HEK293 (cell line): ENCODE measurements at regions not wholly inside any gene's neighbourhood (a gene's known extent, or its start where the extent isn't known, plus 50 kb on each side); places are given as distances from the start of the nearest gene placed in this dataset.

Experiments used
- CTCF ChIA-PET: fragments of 350-600 bp; formaldehyde crosslinking; extraction: SDS; loops from one replicate; lab custom pipeline; 2021; ENCODE audit warnings: antibody characterized with exemption; lab: Yijun Ruan, JAX
- POLR2A ChIA-PET: fragments of 300-600 bp; formaldehyde crosslinking; extraction: SDS; loops from one replicate; lab custom pipeline; 2020; ENCODE audit warnings: antibody characterized with exemption, inconsistent platforms; lab: Yijun Ruan, JAX
- H3K27ac ChIP-seq: fragments of 200-500 bp; sonication (Bioruptor generic); 2 replicates; pipeline ENCODE4 v1.5.1; 2014; ENCODE audit warnings: low read depth, low read length, control low read depth, inconsistent platforms; ENCODE audit errors: extremely low read depth
- H3K36me3 ChIP-seq, 2 experiments: fragments of 200-500 bp in 1 of 2; sonication (Bioruptor generic) in 1 of 2; 1 replicate in 1 of 2; 2 replicates in 1 of 2; pipeline ENCODE4 v1.5.1; 2014 to 2017; ENCODE audit warnings: inconsistent platforms in 2 of 2, low read length in 2 of 2; ENCODE audit not compliant: control insufficient read depth in 2 of 2, insufficient read depth in 1 of 2
- H3K4me1 ChIP-seq: fragments of 200-500 bp; sonication (Bioruptor generic); 2 replicates; pipeline ENCODE4 v1.5.1; 2014; ENCODE audit warnings: mild to moderate bottlenecking, low read length, inconsistent platforms; ENCODE audit not compliant: control insufficient read depth, insufficient read depth
- H3K4me3 ChIP-seq: 2 replicates; pipeline ENCODE4 v1.5.1; 2011; ENCODE audit warnings: low read depth, mild to moderate bottlenecking, control low read depth, low read length, moderate library complexity
- H3K9me3 ChIP-seq: fragments of 200-500 bp; sonication (Bioruptor generic); 2 replicates; pipeline ENCODE4 v1.5.1; 2014; ENCODE audit warnings: low read depth, low read length, inconsistent platforms; ENCODE audit not compliant: control insufficient read depth, insufficient read depth
- BCL11A ChIP-seq: fragments of 450-650 bp; formaldehyde crosslinking; IDR thresholded peaks from 2 replicates; pipeline ENCODE4 v1.5.1; 2016; ENCODE audit warnings: low read depth, missing biosample characterization, missing genetic modification characterization
- BCL11B ChIP-seq: fragments of 450-650 bp; formaldehyde crosslinking; IDR thresholded peaks from 2 replicates; pipeline ENCODE4 v1.5.1; 2016; ENCODE audit warnings: low read depth, missing biosample characterization, missing genetic modification characterization
- KLF10 ChIP-seq: fragments of 450-650 bp; IDR thresholded peaks from 2 replicates; pipeline ENCODE4 v1.5.1; 2018; ENCODE audit warnings: missing biosample characterization, mild to moderate bottlenecking, missing genetic modification characterization
- SETDB1 ChIP-seq: IDR thresholded peaks from one replicate; pipeline ENCODE4 v1.6.1; 2017; ENCODE audit warnings: mild to moderate bottlenecking, low read length, moderate library complexity, mixed read lengths; ENCODE audit not compliant: insufficient read length
- SP2 ChIP-seq: fragments of 450-650 bp; formaldehyde crosslinking; IDR thresholded peaks from 2 replicates; pipeline ENCODE4 v1.5.1; 2016; ENCODE audit warnings: missing biosample characterization, missing genetic modification characterization
- YY2 ChIP-seq: fragments of 450-650 bp; formaldehyde crosslinking; IDR thresholded peaks from 2 replicates; pipeline ENCODE4 v1.5.1; 2016; ENCODE audit warnings: missing biosample characterization, missing genetic modification characterization
- ZNF155 ChIP-seq: fragments of 450-650 bp; formaldehyde crosslinking; IDR thresholded peaks from 2 replicates; pipeline ENCODE4 v1.5.1; 2016; ENCODE audit warnings: missing biosample characterization, missing genetic modification characterization
- ZNF214 ChIP-seq: fragments of 450-650 bp; formaldehyde crosslinking; IDR thresholded peaks from 2 replicates; pipeline ENCODE4 v1.5.1; 2017; ENCODE audit warnings: missing biosample characterization, mild to moderate bottlenecking, missing genetic modification characterization, borderline replicate concordance
- ZNF274 ChIP-seq, 2 experiments: fragments of 200-500 bp in 1 of 2; fragments of 450-650 bp in 1 of 2; sonication (Bioruptor generic) in 1 of 2; formaldehyde crosslinking in 1 of 2; IDR thresholded peaks; 2 replicates each; pipeline versions ENCODE4 v1.5.1 to v1.6.1; 2014 to 2016; ENCODE audit warnings: borderline replicate concordance in 1 of 2, inconsistent platforms in 1 of 2, low read length in 1 of 2, missing biosample characterization in 1 of 2, missing genetic modification characterization in 1 of 2
- ZNF341 ChIP-seq: fragments of 450-650 bp; formaldehyde crosslinking; IDR thresholded peaks from 2 replicates; pipeline ENCODE4; 2016; ENCODE audit warnings: low read depth, missing biosample characterization, missing genetic modification characterization
- ZNF354C ChIP-seq: fragments of 450-650 bp; formaldehyde crosslinking; IDR thresholded peaks from 2 replicates; pipeline ENCODE4 v1.5.1; 2016; ENCODE audit warnings: missing biosample characterization, missing genetic modification characterization, low read depth, borderline replicate concordance
- ZNF404 ChIP-seq: fragments of 450-650 bp; formaldehyde crosslinking; IDR thresholded peaks from 2 replicates; pipeline ENCODE4 v1.5.1; 2017; ENCODE audit warnings: missing biosample characterization, missing genetic modification characterization
- ZNF596 ChIP-seq: fragments of 450-650 bp; IDR thresholded peaks from 2 replicates; pipeline ENCODE4 v1.5.0; 2018; ENCODE audit warnings: missing biosample characterization, mild to moderate bottlenecking, missing genetic modification characterization, moderate library complexity
- ZNF600 ChIP-seq: fragments of 450-650 bp; formaldehyde crosslinking; IDR thresholded peaks from 2 replicates; pipeline ENCODE4 v1.5.1; 2016; ENCODE audit warnings: missing biosample characterization, missing genetic modification characterization
- ZNF768 ChIP-seq: fragments of 450-650 bp; formaldehyde crosslinking; IDR thresholded peaks from 2 replicates; pipeline ENCODE4 v1.5.1; 2018; ENCODE audit warnings: missing biosample characterization, mild to moderate bottlenecking, missing genetic modification characterization
- ZNF830 ChIP-seq: fragments of 450-650 bp; IDR thresholded peaks from 2 replicates; pipeline ENCODE4 v1.5.0; 2018; ENCODE audit warnings: missing biosample characterization, missing genetic modification characterization, low read depth, mild to moderate bottlenecking, moderate library complexity
- ZNF843 ChIP-seq: fragments of 450-650 bp; formaldehyde crosslinking; IDR thresholded peaks from 2 replicates; pipeline ENCODE4 v1.5.1; 2016; ENCODE audit warnings: missing biosample characterization, missing genetic modification characterization
- ZSCAN23 ChIP-seq: fragments of 450-650 bp; formaldehyde crosslinking; IDR thresholded peaks from 2 replicates; pipeline ENCODE4 v1.5.1; 2016; ENCODE audit warnings: missing biosample characterization, missing genetic modification characterization
- TF ChIP-seq, protein P1 (sequence below): fragments of 450-650 bp; formaldehyde crosslinking; IDR thresholded peaks from 2 replicates; pipeline ENCODE4 v1.5.1; 2016; ENCODE audit warnings: missing biosample characterization, missing genetic modification characterization
- TF ChIP-seq, protein P2 (sequence below): fragments of 450-650 bp; formaldehyde crosslinking; IDR thresholded peaks from 2 replicates; pipeline ENCODE4 v1.5.1; 2016; ENCODE audit warnings: missing biosample characterization, missing genetic modification characterization
- TF ChIP-seq, protein P3 (sequence below): fragments of 450-650 bp; formaldehyde crosslinking; IDR thresholded peaks from 2 replicates; pipeline ENCODE4; 2016; ENCODE audit warnings: missing biosample characterization, missing genetic modification characterization

DNA sequence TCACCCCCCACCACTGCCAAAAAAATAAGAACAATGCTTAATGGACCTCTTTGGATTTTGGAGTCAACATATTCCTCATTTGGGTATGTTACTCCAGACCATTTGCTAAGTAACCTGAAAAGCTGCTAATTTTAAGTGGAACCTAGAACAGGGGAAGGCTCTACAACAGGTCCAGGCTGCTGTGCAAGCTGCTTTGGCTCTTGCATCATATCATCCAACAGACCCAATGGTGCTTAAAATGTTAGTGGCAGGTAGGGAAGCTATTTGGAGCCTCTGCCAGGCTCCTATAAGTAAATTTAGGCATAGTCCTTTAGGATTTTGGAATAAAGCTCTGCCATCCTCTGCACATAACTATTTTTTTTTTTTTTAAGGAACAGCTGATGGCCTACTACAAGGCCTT is 132.2 kb upstream of the PMCH start:
- H3K36me3 ChIP-seq = no peaks in the 10 kb centered on the region
- POLR2A ChIA-PET = no interaction called here
- no peak overlapping the region for H3K27ac ChIP-seq
- no peaks in the 10 kb centered on the region for H3K9me3 ChIP-seq
- TF ChIP-seq KLF10 (tag by site-specific recombination) (no peak), ZSCAN23 (tag by site-specific recombination) (no peak), ZNF354C (tag by site-specific recombination) (no peak), ZNF596 (tag by site-specific recombination) (no peak), ZNF830 (no peak), BCL11A (tag by site-specific recombination) (no peak), ZNF768 (tag by site-specific recombination) (no peak), SP2 (tag by site-specific recombination) (no peak), YY2 (tag by site-specific recombination) (no peak), ZNF341 (tag by site-specific recombination) (no peak), ZNF155 (tag by site-specific recombination) (no peak), ZNF274 (IDR thresholded peaks at IDR 0.05; ENCODE audit: low read length) (no peak), ZNF274 (tag by site-specific recombination; IDR thresholded peaks at IDR 0.05; ENCODE audit: borderline replicate concordance) (no peak), ZNF404 (no peak), ZNF214 (no peak), ZNF600 (tag by site-specific recombination) (no peak), SETDB1 (no peak)
- TF ChIP-seq, protein P1, sequence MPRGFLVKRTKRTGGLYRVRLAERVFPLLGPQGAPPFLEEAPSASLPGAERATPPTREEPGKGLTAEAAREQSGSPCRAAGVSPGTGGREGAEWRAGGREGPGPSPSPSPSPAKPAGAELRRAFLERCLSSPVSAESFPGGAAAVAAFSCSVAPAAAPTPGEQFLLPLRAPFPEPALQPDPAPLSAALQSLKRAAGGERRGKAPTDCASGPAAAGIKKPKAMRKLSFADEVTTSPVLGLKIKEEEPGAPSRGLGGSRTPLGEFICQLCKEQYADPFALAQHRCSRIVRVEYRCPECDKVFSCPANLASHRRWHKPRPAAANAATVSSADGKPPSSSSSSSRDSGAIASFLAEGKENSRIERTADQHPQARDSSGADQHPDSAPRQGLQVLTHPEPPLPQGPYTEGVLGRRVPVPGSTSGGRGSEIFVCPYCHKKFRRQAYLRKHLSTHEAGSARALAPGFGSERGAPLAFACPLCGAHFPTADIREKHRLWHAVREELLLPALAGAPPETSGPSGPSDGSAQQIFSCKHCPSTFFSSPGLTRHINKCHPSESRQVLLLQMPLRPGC (tag by site-specific recombination) = no peak
- TF ChIP-seq, protein P2, sequence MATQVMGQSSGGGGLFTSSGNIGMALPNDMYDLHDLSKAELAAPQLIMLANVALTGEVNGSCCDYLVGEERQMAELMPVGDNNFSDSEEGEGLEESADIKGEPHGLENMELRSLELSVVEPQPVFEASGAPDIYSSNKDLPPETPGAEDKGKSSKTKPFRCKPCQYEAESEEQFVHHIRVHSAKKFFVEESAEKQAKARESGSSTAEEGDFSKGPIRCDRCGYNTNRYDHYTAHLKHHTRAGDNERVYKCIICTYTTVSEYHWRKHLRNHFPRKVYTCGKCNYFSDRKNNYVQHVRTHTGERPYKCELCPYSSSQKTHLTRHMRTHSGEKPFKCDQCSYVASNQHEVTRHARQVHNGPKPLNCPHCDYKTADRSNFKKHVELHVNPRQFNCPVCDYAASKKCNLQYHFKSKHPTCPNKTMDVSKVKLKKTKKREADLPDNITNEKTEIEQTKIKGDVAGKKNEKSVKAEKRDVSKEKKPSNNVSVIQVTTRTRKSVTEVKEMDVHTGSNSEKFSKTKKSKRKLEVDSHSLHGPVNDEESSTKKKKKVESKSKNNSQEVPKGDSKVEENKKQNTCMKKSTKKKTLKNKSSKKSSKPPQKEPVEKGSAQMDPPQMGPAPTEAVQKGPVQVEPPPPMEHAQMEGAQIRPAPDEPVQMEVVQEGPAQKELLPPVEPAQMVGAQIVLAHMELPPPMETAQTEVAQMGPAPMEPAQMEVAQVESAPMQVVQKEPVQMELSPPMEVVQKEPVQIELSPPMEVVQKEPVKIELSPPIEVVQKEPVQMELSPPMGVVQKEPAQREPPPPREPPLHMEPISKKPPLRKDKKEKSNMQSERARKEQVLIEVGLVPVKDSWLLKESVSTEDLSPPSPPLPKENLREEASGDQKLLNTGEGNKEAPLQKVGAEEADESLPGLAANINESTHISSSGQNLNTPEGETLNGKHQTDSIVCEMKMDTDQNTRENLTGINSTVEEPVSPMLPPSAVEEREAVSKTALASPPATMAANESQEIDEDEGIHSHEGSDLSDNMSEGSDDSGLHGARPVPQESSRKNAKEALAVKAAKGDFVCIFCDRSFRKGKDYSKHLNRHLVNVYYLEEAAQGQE = no peak
- TF ChIP-seq, protein P3, sequence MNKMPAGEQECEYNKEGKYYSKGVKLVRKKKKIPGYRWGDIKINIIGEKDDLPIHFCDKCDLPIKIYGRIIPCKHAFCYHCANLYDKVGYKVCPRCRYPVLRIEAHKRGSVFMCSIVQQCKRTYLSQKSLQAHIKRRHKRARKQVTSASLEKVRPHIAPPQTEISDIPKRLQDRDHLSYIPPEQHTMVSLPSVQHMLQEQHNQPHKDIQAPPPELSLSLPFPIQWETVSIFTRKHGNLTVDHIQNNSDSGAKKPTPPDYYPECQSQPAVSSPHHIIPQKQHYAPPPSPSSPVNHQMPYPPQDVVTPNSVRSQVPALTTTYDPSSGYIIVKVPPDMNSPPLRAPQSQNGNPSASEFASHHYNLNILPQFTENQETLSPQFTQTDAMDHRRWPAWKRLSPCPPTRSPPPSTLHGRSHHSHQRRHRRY (tag by site-specific recombination) = no peak
- TF ChIP-seq, all 188 proteins: peak for 0
- H3K4me1 ChIP-seq = no peaks in the 10 kb centered on the region
- H3K4me3 ChIP-seq = no peak overlapping the region
- CTCF ChIA-PET = no interaction called here

DNA sequence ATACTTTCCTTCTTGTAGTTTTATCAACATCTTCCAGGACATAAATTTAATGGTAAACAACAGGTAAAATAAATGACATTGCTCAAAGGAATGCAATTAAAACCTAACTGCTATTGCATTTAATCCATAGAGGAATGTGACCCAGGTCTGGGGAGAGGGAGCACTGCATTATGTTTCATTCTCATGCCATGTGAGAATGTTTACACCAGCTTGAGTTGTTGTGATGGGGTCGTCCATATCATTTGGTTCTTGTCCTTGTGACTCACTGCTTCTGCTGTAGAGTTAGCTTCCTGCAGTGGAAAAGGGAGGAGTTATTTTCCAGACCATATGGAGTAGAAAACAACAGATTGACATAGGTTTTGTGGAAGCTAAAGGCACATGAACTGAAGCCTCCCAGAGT is 129.3 kb upstream of the PMCH start:
- H3K9me3 ChIP-seq = no peaks in the 10 kb centered on the region
- ChIA-PET CTCF (interaction anchor here (0.6 to 1.5 kb wide), 2 partner anchors 9 to 26 kb away, joined by 3 to 5 read pairs; no protein-coding TSS in a partner anchor), POLR2A (no interaction called here)
- H3K4me3 ChIP-seq = no peak overlapping the region
- TF ChIP-seq BCL11B (tag by site-specific recombination) (no peak), ZNF843 (no peak)
- TF ChIP-seq, all 188 proteins: peak for 0
- no peaks in the 10 kb centered on the region for H3K4me1 ChIP-seq
- H3K36me3 ChIP-seq = no peaks in the 10 kb centered on the region
- no peak overlapping the region for H3K27ac ChIP-seq
